CD14-positive monocyte (primary cell): ENCODE measurements at regions not wholly inside any gene's neighbourhood (a gene's known extent, or its start where the extent isn't known, plus 50 kb on each side); places are given as distances from the start of the nearest gene placed in this dataset.

Experiments used
- DNase-seq, 3 donors: peaks; one replicate each; pipeline ENCODE4 v3.0.0-alpha.2; 2011 to 2022
- H2AFZ ChIP-seq: 2 replicates; pipeline ENCODE4 v1.6.0; 2012; ENCODE audit warnings: mild to moderate bottlenecking, low read depth, low read length, inconsistent platforms; ENCODE audit not compliant: insufficient read depth, poor library complexity, severe bottlenecking
- H3K27ac ChIP-seq, 2 donors: 1 replicate in 1 of 2; 2 replicates in 1 of 2; pipeline ENCODE4 v1.5.1; 2012 to 2013; ENCODE audit warnings: low read length in 2 of 2, control low read depth in 1 of 2, inconsistent platforms in 1 of 2, low read depth in 1 of 2, mild to moderate bottlenecking in 1 of 2
- H3K27me3 ChIP-seq, 2 donors: one replicate each; pipeline versions ENCODE4 v1.6.0 to v1.6.1; 2011 to 2013; ENCODE audit warnings: low read length in 2 of 2; ENCODE audit not compliant: control insufficient read depth in 2 of 2, insufficient read depth in 2 of 2
- H3K36me3 ChIP-seq, 2 donors: replicated peaks in 1 of 2; 1 replicate in 1 of 2; 2 replicates in 1 of 2; pipeline versions ENCODE4 v1.5.1 to v1.6.1; 2012 to 2013; ENCODE audit warnings: low read length in 2 of 2, control low read depth in 1 of 2, inconsistent platforms in 1 of 2, mild to moderate bottlenecking in 1 of 2; ENCODE audit not compliant: insufficient read depth in 2 of 2, control insufficient read depth in 1 of 2
- H3K4me1 ChIP-seq, 2 donors: 1 replicate in 1 of 2; 2 replicates in 1 of 2; pipeline versions ENCODE4 v1.5.1 to v1.6.1; 2012 to 2013; ENCODE audit warnings: low read length in 2 of 2, control low read depth in 1 of 2, inconsistent platforms in 1 of 2, mild to moderate bottlenecking in 1 of 2, moderate library complexity in 1 of 2; ENCODE audit not compliant: insufficient read depth in 2 of 2, control insufficient read depth in 1 of 2
- H3K4me2 ChIP-seq: replicated peaks from 2 replicates; pipeline ENCODE3; 2012; ENCODE audit warnings: low read length, moderate library complexity, mild to moderate bottlenecking; ENCODE audit not compliant: poor library complexity, severe bottlenecking; ENCODE audit errors: extremely low read depth
- H3K4me3 ChIP-seq, 3 experiments: fragments of 200-600 bp in 1 of 3; sonication (generic) in 1 of 3; replicated peaks in 1 of 3; 1 replicate in 2 of 3; 2 replicates in 1 of 3; pipeline ENCODE4 v1.5.1; 2011 to 2013; ENCODE audit warnings: low read length in 3 of 3, mild to moderate bottlenecking in 3 of 3, control low read depth in 2 of 3, low read depth in 2 of 3, inconsistent platforms in 1 of 3, moderate library complexity in 1 of 3
- H3K79me2 ChIP-seq: 2 replicates; pipeline ENCODE4 v1.6.0; 2012; ENCODE audit warnings: mild to moderate bottlenecking, control low read depth, inconsistent platforms, low read length, moderate library complexity; ENCODE audit not compliant: insufficient read depth
- H3K9ac ChIP-seq: 2 replicates; pipeline ENCODE4 v1.6.0; 2017; ENCODE audit warnings: low read length, mild to moderate bottlenecking; ENCODE audit not compliant: insufficient read depth, poor library complexity, severe bottlenecking
- H3K9me3 ChIP-seq, 2 donors: replicated peaks in 1 of 2; 1 replicate in 1 of 2; 2 replicates in 1 of 2; pipeline versions ENCODE4 v1.5.1 to v1.6.1; 2012 to 2013; ENCODE audit warnings: low read length in 2 of 2, control low read depth in 1 of 2; ENCODE audit not compliant: control insufficient read depth in 1 of 2, insufficient read depth in 1 of 2
- H4K20me1 ChIP-seq: 2 replicates; pipeline ENCODE4 v1.6.0; 2012; ENCODE audit warnings: mild to moderate bottlenecking, low read length, control low read depth, moderate library complexity; ENCODE audit not compliant: insufficient read depth
- H3K27ac Mint-ChIP-seq, 7 donors: one replicate each; pipeline ENCODE4 v1.8.0; 2020; ENCODE audit warnings: mild to moderate bottlenecking in 7 of 7, mixed read lengths in 7 of 7, moderate library complexity in 6 of 7, inconsistent platforms in 2 of 7
- H3K27me3 Mint-ChIP-seq, 3 donors: one replicate each; pipeline ENCODE4 v1.8.0; 2021 to 2022; ENCODE audit warnings: low read depth in 3 of 3, mild to moderate bottlenecking in 3 of 3, mixed read lengths in 3 of 3, moderate library complexity in 3 of 3, inconsistent platforms in 1 of 3
- H3K36me3 Mint-ChIP-seq, 2 donors: one replicate each; pipeline ENCODE4 v1.8.0; 2020; ENCODE audit warnings: mixed read lengths in 2 of 2, inconsistent platforms in 1 of 2, mild to moderate bottlenecking in 1 of 2
- H3K4me1 Mint-ChIP-seq: one replicate; pipeline ENCODE4 v1.8.0; 2020; ENCODE audit warnings: mild to moderate bottlenecking, mixed read lengths
- H3K4me3 Mint-ChIP-seq, 2 donors: one replicate each; pipeline ENCODE4 v1.8.0; 2020; ENCODE audit warnings: mild to moderate bottlenecking in 2 of 2, mixed read lengths in 2 of 2, moderate library complexity in 1 of 2
- H3K9me3 Mint-ChIP-seq, 7 donors: one replicate each; pipeline ENCODE4 v1.8.0; 2020 to 2022; ENCODE audit warnings: mixed read lengths in 7 of 7, mild to moderate bottlenecking in 6 of 7, moderate library complexity in 6 of 7, inconsistent platforms in 2 of 7
- CTCF ChIP-seq: fragments of 200-600 bp; IDR thresholded peaks from one replicate; pipeline ENCODE4 v1.8.0; 2022; ENCODE audit warnings: antibody characterized with exemption, mild to moderate bottlenecking
- WGBS: methylation state at CpG from one replicate; pipeline ENCODE4 v1.1.5; 2013; ENCODE audit warnings: missing lambda C conversion rate; ENCODE audit not compliant: insufficient coverage; 5-methylcytosine and 5-hydroxymethylcytosine counted together
- intact Hi-C, 2 donors: fragments of 100-400 bp; cut with micrococcal nuclease; formaldehyde crosslinking; loops; one replicate each; pipeline versions ENCODE4 v1.15.0 to v1.15.1; 2023

- H3K4me3 ChIP-seq = no peak overlapping the region
- H2AFZ ChIP-seq = no peak overlapping the region
- no peak for TF ChIP-seq CTCF
- no peaks in the 10 kb centered on the region for H3K79me2 ChIP-seq
- no peaks in the 10 kb centered on the region for H3K4me1 Mint-ChIP-seq
- H3K27ac Mint-ChIP-seq = no peak overlapping the region
- H4K20me1 ChIP-seq = no peaks in the 10 kb centered on the region
- no peaks in the 10 kb centered on the region for H3K36me3 ChIP-seq
- no peaks in the 10 kb centered on the region for H3K36me3 Mint-ChIP-seq
- no peaks in the 10 kb centered on the region for H3K4me1 ChIP-seq
- no peak overlapping the region for H3K4me2 ChIP-seq
- WGBS = 96% methylated on average over 4 of the region's 4 CpGs
- H3K27me3 ChIP-seq = no peaks in the 10 kb centered on the region
- no peak overlapping the region for H3K27ac ChIP-seq
- peaks cover 0 to 16% (median 4%) of the 10 kb centered on the region in 7 donors for H3K9me3 Mint-ChIP-seq
- H3K9me3 ChIP-seq = peaks cover 10 to 19% of the 10 kb centered on the region in 2 donors
- DNase-seq = no peak
- H3K27me3 Mint-ChIP-seq = no peaks in the 10 kb centered on the region
- intact Hi-C loops = no loop called here
- H3K4me3 Mint-ChIP-seq = no peak overlapping the region
- H3K9ac ChIP-seq = no peak overlapping the region
These were observed 2715.0 kb upstream of the PCDH20 start for GRCh38 chr13:64130600-64130999.

GRCh38 chr13:64130171-64130570 lies 2714.5 kb upstream of the PCDH20 start:
- no peak for TF ChIP-seq CTCF
- Histone ChIP-seq H3K4me3 (no peak overlapping the region), H3K4me1 (no peaks in the 10 kb centered on the region), H3K4me2 (no peak overlapping the region), H3K9me3 (peaks cover 10 to 19% of the 10 kb centered on the region in 2 donors), H2AFZ (no peak overlapping the region), H3K79me2 (no peaks in the 10 kb centered on the region), H3K9ac (no peak overlapping the region), H3K27ac (no peak overlapping the region), H4K20me1 (no peaks in the 10 kb centered on the region), H3K27me3 (no peaks in the 10 kb centered on the region), H3K36me3 (no peaks in the 10 kb centered on the region)
- Mint-ChIP-seq H3K27ac (no peak overlapping the region), H3K4me1 (no peaks in the 10 kb centered on the region), H3K36me3 (no peaks in the 10 kb centered on the region), H3K27me3 (no peaks in the 10 kb centered on the region), H3K4me3 (no peak overlapping the region), H3K9me3 (peaks cover 0 to 14% (median 4%) of the 10 kb centered on the region in 7 donors)
- intact Hi-C loops = no loop called here
- DNase-seq = no peak
- 100% methylated on average over 2 of the region's 3 CpGs for WGBS
